KG1 (cell line): ENCODE measurements at regions not wholly inside any gene's neighbourhood (a gene's known extent, or its start where the extent isn't known, plus 50 kb on each side); places are given as distances from the start of the nearest gene placed in this dataset.
A peak's percentile ranks its signal among the peaks of the same experiment; 100 is the strongest.

Source experiments
- DNase-seq: peaks from one replicate; lab custom pipeline; 2025; lab: John Stamatoyannopoulos, UW

DNA sequence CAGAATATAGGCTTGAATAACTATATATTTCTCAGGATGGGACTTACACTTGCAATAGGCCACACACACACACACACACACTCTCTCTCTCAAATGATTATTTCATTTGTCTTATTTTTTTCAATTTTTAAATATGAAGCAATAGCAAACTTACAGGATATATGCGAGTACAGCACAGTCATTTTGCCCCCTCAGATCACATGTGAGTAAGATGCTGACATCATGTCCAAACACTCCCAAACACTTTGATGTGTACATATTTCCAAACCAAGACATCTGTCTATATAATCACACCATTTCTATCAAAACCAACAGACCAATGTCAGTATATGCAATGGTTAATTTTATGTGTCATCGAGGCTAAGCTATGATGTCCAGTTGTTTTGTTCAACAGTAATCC lies 1535.9 kb upstream of the FLRT2 start:
- no peak for DNase-seq

DNA sequence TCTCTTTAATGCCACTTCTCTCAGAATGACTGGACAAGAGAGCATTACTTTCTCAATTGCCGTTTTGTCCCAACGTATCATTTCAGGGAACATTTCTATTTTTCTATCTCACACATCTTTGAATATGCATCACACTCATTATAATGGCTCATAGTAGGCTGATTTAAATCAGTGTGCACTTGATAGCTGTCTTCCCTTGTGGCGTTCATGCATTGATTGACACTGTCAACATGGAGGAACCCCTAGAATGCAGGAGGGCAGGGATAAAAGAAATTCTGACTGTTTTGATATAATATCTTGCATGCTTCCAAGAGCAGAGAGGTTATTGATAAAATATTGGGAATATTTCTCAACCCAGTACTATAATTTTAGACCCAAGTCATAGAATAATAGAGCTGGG lies 1528.9 kb upstream of the FLRT2 start:
- DNase-seq = no peak

- DNase-seq = no peak
These were observed 1526.6 kb upstream of the FLRT2 start for GRCh38 chr14:84003346-84003745.

DNA sequence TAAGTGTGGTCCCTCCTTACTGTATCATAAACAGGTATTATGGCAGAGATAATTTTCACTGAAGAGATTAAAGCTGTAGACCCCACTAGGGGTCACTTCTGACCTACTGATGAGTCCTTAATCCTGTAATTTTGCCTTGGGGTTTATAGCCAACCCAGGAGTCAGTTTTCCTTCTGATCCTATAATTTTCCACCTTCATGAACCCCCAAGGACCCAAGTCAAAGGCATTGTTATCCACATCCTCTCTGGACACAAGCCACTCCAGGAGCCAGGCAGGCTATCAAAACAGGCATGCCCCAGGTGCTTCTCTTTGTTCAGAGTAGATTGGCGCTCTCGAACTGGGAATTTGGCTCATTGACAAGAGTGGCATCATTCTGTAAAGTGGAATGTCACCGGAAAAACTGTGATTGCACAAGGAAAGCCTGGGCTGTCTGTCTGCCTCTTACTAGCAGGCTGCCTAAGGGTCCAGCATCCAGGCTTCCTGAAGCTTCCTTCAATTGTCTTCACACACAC lies 1523.2 kb upstream of the FLRT2 start:
- DNase-seq = no peak

DNA sequence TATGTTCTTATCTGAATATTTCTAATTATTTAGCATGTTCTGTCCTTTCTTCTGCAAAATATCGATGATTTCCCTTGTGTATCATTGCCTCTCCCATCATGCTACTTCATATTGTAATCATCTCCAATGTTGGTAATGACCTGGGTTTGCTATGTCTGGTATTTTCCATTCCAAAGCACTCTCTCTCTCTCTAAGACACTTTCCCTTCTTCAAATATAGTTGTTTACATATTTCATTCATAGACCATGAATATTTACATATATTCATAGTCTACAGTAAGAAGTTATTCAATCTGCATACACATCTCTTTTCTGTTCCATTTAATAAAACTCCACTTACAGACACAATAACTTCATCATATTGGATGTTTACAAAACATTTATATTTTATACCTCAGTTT lies 1516.5 kb upstream of the FLRT2 start:
- no peak for DNase-seq

GRCh38 chr14:84017495-84017894 lies 1512.4 kb upstream of the FLRT2 start:
- DNase-seq = no peak

GRCh38 chr14:84021433-84021832 lies 1508.5 kb upstream of the FLRT2 start:
- no peak for DNase-seq

DNA sequence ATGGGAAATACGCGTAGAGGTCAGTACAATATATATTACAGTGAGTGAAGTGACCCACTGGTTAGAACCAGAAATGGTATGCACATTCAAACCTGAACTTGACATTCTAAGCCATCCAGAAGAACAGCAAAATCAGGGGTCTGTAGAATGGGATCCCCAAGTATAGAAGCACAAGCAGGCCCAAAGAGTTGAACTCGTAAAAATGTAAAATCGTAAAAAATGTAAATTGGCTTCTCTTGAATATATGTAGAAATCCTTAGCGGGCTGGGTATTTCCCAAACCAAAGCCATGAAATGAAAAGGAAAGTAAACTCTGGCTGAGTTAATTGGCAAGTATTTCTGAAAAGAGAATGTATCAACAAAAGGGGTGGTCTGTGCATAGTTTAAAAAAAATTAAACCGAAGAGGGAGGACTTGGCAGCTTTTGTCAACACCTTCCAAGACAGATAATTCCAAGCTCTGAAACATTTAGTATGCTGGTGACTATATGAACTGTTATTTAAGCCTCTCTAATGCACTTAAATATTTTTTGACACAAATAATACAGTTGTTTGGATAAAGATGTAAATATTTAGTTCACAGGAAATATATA lies 1505.6 kb upstream of the FLRT2 start:
- DNase-seq = no peak

GRCh38 chr14:84025106-84026012 lies 1504.6 kb upstream of the FLRT2 start:
- DNase-seq = no peak

DNA sequence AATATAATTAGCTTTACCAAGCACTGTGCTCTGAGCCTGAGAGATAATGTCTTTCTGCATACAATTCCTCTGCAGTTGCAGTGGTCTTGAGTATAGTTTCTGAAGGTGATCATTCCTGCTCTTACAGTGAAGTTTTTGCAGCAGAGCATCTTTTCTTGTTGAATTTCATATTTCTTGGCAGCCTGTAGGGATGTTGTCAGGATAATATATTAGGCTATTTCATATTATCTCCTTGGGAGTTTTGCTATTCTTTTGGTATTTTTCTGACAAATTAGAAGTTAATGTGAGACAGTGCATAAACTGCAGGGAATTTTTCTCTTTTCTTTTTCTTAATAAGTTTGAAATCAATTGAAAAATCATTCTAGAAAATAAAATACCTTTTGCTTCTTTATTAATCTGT lies 1502.6 kb upstream of the FLRT2 start:
- DNase-seq = no peak

GRCh38 chr14:84028080-84028604 lies 1501.8 kb upstream of the FLRT2 start:
- no peak for DNase-seq

DNA sequence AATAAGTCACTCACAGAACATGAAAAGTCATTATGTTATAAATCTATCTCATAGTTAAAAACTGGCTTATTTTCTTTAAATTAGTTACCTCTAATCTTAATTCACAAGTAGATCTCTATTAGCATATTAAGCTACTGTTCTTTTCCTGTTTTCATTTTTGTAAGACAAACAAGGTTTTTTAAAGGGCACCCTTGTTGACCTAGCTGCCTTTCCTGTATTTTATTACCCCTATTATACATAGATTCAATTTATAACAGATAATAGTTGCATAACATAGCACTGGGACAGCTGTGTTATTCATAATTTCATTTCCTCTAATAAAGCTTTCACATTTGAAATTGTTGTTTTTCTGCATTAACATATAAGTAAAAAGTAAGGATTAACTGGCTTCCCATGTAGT lies 1500.7 kb upstream of the FLRT2 start:
- no peak for DNase-seq

DNA sequence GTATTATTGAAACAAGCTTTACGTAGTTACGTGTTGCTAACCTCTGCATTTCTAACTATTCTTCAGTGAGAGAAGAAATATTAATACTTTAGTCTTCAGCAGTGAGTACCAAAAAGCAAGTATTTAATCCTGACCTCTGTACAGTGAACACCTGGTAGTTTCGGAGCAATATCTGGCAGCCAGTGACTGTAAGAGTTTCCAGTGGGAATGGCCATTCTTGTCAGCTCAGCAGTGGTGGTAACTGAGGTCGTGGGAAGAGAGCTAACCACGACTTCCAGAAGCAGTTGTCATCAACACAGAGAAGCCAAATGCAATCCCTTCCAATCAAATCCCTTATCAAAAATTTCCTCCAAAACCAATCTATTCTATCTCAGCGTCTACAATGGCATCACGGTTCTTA lies 1500.2 kb upstream of the FLRT2 start:
- DNase-seq = no peak

GRCh38 chr14:84036840-84037239 lies 1493.1 kb upstream of the FLRT2 start:
- peak; percentile 63 for DNase-seq

- DNase-seq = no peak
These were observed 1492.4 kb upstream of the FLRT2 start for GRCh38 chr14:84037593-84037992.

DNA sequence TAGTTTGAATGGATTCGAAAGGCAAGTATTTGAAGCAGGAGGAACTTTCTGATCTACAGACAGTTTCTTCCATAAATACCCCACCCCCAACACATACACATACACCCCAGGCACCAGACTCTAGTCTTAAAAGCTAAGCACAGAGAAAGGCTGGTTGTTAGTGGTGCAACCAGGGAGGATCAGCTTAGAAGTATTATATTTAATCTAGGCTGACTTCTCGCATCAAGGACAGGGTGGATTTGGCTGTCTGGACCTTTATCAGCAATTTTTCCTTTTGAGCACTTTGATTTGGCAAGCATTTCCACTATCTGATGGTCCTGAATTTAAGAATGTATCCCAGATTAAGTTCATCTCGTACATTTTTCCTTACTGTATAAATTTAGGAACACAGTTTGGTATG lies 1489.8 kb upstream of the FLRT2 start:
- no peak for DNase-seq

- DNase-seq = no peak
These were observed 1488.5 kb upstream of the FLRT2 start for GRCh38 chr14:84041421-84041820.

DNA sequence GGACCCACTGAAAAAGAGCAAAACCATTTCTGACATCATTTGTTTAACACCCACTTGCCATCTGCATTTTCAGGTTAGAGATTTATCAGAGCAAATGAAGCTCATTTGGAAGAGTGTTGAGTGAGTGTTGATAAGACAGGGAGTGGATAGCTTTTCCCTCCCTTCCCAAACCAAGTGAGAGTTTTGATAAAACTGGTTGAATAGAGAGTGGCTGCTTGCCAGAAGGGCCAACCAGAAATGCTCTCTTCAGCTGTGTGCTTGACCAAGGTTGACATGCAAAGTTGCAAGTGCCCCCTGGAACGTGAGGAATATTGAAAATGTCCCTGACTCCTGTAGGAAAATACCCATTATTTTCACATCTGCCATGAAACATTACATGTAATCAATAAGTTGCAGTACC lies 1487.0 kb upstream of the FLRT2 start:
- DNase-seq = no peak

GRCh38 chr14:84064316-84065125 lies 1465.4 kb upstream of the FLRT2 start:
- no peak for DNase-seq

GRCh38 chr14:84065811-84066210 lies 1464.1 kb upstream of the FLRT2 start:
- DNase-seq = no peak

DNA sequence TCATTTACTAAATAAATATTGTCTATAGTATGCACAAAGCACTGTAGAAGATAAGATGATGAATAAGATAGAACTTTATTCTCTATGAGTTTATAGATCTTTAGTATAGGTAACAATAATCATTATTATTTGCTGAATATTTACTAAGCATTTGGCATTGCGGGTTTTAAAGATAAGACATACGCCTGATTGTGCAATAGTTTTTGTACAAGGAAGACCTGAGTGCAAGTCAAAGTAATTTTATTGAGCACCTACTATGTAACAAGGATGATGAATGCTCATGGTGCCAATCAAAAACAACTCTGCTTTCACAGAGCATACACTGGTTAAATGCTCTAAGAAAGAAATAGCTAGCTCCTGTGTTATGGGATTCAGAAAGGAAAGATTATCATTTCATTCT lies 1461.7 kb upstream of the FLRT2 start:
- DNase-seq = no peak

DNA sequence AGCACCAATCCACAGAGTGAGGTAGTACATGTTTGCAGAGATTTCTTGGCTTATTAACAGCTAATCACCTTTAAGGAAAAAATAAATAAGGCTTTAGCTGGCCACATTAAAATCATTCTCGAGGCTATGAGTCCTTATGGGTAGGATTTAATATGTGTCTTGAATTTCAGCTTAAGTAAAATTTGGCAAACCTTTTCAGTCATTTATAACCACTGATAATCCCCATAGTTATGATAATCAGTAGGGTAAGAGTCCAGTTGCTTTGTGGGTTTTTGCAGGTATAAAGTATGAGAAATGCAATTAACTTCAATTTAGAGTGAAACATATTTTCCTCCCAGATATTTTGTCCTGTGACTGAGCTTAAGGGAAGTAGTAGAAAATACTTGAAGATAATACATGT lies 1458.9 kb upstream of the FLRT2 start:
- DNase-seq = no peak
